ENCODE measurements at regions not wholly inside any gene's neighbourhood (a gene's known extent, or its start where the extent isn't known, plus 50 kb on each side); places are given as distances from the start of the nearest gene placed in this dataset.

DNA sequence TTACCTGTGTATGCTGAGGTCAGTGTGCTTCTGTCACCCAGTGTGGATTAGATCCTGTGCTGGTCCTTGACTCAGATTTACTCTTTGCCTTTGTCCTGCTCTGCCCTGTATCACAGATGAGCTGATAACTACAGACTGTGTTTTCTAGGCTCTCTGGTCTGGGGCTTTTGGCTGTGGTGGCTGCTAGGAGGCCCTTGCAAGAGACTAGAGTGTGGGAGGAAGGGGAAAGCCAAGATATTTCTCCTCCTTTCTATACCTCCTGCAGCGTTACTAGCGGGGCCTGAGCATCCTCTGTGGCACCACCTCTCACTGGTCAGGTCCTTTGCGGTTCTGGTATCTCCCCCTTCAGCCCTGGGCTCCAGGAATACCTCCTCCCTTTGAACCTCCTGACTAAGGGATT lies 282.3 kb upstream of the TBC1D5 start:
- TF ChIP-seq CTCF (conservative IDR thresholded peaks at IDR 0.05; ENCODE audit: low read depth in 2 of 2) (no peak), EZH2 (IDR thresholded peaks at IDR 0.05; ENCODE audit: low read depth, unreplicated experiment) (no peak), EZH2phosphoT487 (IDR thresholded peaks at IDR 0.05; ENCODE audit: unreplicated experiment) (no peak), STAT1 (IDR thresholded peaks at IDR 0.05; ENCODE audit: unreplicated experiment) (no peak)
